A549 (cell line): ENCODE measurements at regions not wholly inside any gene's neighbourhood (a gene's known extent, or its start where the extent isn't known, plus 50 kb on each side); places are given as distances from the start of the nearest gene placed in this dataset.

Experiments
- CTCF ChIP-seq: fragments of >200 bp; sonication (Bioruptor Twin); formaldehyde crosslinking; IDR thresholded peaks from 3 replicates; pipeline ENCODE4 v1.5.1; 2016
- ELK1 ChIP-seq: fragments of 150-350 bp; IDR thresholded peaks from 2 replicates; pipeline ENCODE4 v1.6.1; 2014; ENCODE audit warnings: low read depth, mild to moderate bottlenecking, low read length
- EP300 ChIP-seq, 2 experiments: fragments of >200 bp; sonication (Bioruptor Twin); formaldehyde crosslinking; IDR thresholded peaks; 2 replicates in 1 of 2; 3 replicates in 1 of 2; pipeline ENCODE4 v1.6.1; 2016 to 2017
- FOSL2 ChIP-seq, 2 experiments: fragments of 450-650 bp in 1 of 2; fragments of >200 bp in 1 of 2; sonication (Bioruptor Twin) in 1 of 2; formaldehyde crosslinking; IDR thresholded peaks; 2 replicates each; pipeline versions ENCODE4 v1.5.0 to v1.6.1; 2016 to 2020; ENCODE audit warnings: mild to moderate bottlenecking in 1 of 2, moderate library complexity in 1 of 2
- GATA3 ChIP-seq: IDR thresholded peaks from 2 replicates; pipeline ENCODE4 v1.6.1; 2012; ENCODE audit warnings: borderline replicate concordance
- JUN ChIP-seq, 2 experiments: fragments of >200 bp; sonication (Bioruptor Twin); formaldehyde crosslinking; IDR thresholded peaks; 2 replicates in 1 of 2; 3 replicates in 1 of 2; pipeline ENCODE4 v1.6.1; 2016 to 2017
- MAFK ChIP-seq: fragments of 450-650 bp; IDR thresholded peaks from 2 replicates; pipeline ENCODE4 v1.6.1; 2014; ENCODE audit not compliant: partially characterized antibody
- PBX3 ChIP-seq: IDR thresholded peaks from 2 replicates; pipeline ENCODE4 v1.6.1; 2012
- POLR2A ChIP-seq: IDR thresholded peaks from 2 replicates; pipeline ENCODE4 v1.6.1; 2012; ENCODE audit warnings: mild to moderate bottlenecking, low read length
- POLR2AphosphoS2 ChIP-seq: conservative IDR thresholded peaks from 2 replicates; pipeline ENCODE4 v1.6.1; 2012; ENCODE audit warnings: low read length, improper control_type of control experiment, inconsistent platforms
- RAD21 ChIP-seq, 2 experiments: fragments of >200 bp in 1 of 2; sonication (Bioruptor Twin) in 1 of 2; formaldehyde crosslinking in 1 of 2; IDR thresholded peaks in 1 of 2; conservative IDR thresholded peaks in 1 of 2; 2 replicates in 1 of 2; 3 replicates in 1 of 2; pipeline ENCODE4 v1.6.1; 2012 to 2018; ENCODE audit warnings: inconsistent platforms in 1 of 2
- REST ChIP-seq: fragments of 200-600 bp; sonication (generic); IDR thresholded peaks from 2 replicates; pipeline ENCODE4 v1.6.1; 2016; ENCODE audit warnings: antibody characterized with exemption, mild to moderate bottlenecking, moderate library complexity
- SMC3 ChIP-seq: fragments of >200 bp; sonication (Bioruptor Twin); formaldehyde crosslinking; IDR thresholded peaks from 3 replicates; pipeline ENCODE4 v1.6.1; 2018; ENCODE audit warnings: inconsistent platforms
- TP53 ChIP-seq: fragments of 250-450 bp; sonication (Bioruptor Pico); IDR thresholded peaks from 2 replicates; pipeline ENCODE4 v1.5.0; 2021; ENCODE audit warnings: mild to moderate bottlenecking, moderate library complexity

GRCh38 chr4:174387143-174387542 lies 103.4 kb downstream of the CEP44 start:
- TF ChIP-seq GATA3 (no peak), SMC3 (no peak), POLR2A (no peak), MAFK (no peak), CTCF (no peak), RAD21 (conservative IDR thresholded peaks at IDR 0.05 in 1 of 2, IDR thresholded peaks at IDR 0.05 in 1 of 2) (no peak), POLR2AphosphoS2 (no peak), REST (no peak), FOSL2 (IDR thresholded peaks at IDR 0.05) (no peak), FOSL2 (CRISPR knock-in tag; IDR thresholded peaks at IDR 0.05) (no peak), EP300 (IDR thresholded peaks at IDR 0.05) (no peak), TP53 (CRISPR knock-in tag) (no peak), JUN (IDR thresholded peaks at IDR 0.05) (no peak), ELK1 (no peak), PBX3 (no peak)
